ENCODE measurements at regions not wholly inside any gene's neighbourhood (a gene's known extent, or its start where the extent isn't known, plus 50 kb on each side); places are given as distances from the start of the nearest gene placed in this dataset.
"Not testable (repeated sequence)": the region's sequence is repeated elsewhere in the genome, so short reads cannot be mapped to it uniquely, and the experiment has no call there.

DNA sequence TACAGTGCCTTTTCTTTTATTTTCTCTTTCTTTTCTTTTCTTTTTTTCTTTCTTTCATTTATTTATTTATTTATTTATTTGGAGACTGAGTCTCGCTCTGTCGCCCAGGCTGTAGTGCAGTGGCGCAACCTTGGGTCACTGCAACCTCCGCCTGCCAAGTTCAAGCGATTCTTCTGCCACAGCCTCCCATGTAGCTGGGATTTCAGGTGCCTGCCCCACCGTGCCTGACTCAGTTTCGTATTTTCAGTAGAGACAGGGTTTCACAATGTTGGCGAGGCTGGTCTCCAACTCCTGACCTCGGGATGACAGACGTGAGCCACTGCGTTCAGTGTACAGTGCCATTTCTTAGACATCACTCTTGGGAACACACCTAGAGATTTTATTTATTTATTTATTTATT is 110.0 kb upstream of the ANKRD30BL start:
- not testable (repeated sequence) for TF ChIP-seq POLR2A (IDR thresholded peaks at IDR 0.05; ENCODE audit: low read length); GATA1 (IDR thresholded peaks at IDR 0.05; ENCODE audit: low read depth, low read length)
